MM.1S (cell line): ENCODE measurements at regions not wholly inside any gene's neighbourhood (a gene's known extent, or its start where the extent isn't known, plus 50 kb on each side); places are given as distances from the start of the nearest gene placed in this dataset.

ENCODE experiments used
- DNase-seq: peaks from one replicate; pipeline ENCODE4 v3.0.0-alpha.2; 2015
- H2AFZ ChIP-seq: fragments of 300-600 bp; sonication (generic); 2 replicates; pipeline ENCODE4 v1.6.0; 2016; ENCODE audit warnings: antibody characterized with exemption, low read length
- H3F3A ChIP-seq: fragments of 300-600 bp; sonication (generic); 2 replicates; pipeline ENCODE4 v1.6.1; 2016; ENCODE audit warnings: mild to moderate bottlenecking, antibody characterized with exemption, low read length, moderate library complexity, mixed read lengths; ENCODE audit not compliant: insufficient read depth
- H3K27ac ChIP-seq: fragments of 300-600 bp; sonication (generic); 2 replicates; pipeline ENCODE4 v1.5.1; 2016; ENCODE audit warnings: mild to moderate bottlenecking, low read length
- H3K27me3 ChIP-seq: fragments of 300-600 bp; sonication (generic); replicated peaks from 2 replicates; pipeline ENCODE4 v1.6.0; 2016; ENCODE audit warnings: low read length; ENCODE audit not compliant: insufficient read depth
- H3K36me3 ChIP-seq: fragments of 300-600 bp; sonication (generic); replicated peaks from 2 replicates; pipeline ENCODE4 v1.6.1; 2016; ENCODE audit warnings: mild to moderate bottlenecking, low read length, mixed read lengths; ENCODE audit not compliant: insufficient read depth
- H3K4me1 ChIP-seq: fragments of 300-600 bp; sonication (generic); 2 replicates; pipeline ENCODE4 v1.6.1; 2016; ENCODE audit warnings: low read length, mixed read lengths
- H3K4me2 ChIP-seq: fragments of 300-600 bp; sonication (generic); 2 replicates; pipeline ENCODE4 v1.6.0; 2016; ENCODE audit warnings: low read depth, low read length
- H3K4me3 ChIP-seq: fragments of 300-600 bp; sonication (generic); 2 replicates; pipeline ENCODE4 v1.5.1; 2016; ENCODE audit warnings: low read length, mixed read lengths
- H3K79me2 ChIP-seq: fragments of 300-600 bp; sonication (generic); 2 replicates; pipeline ENCODE4 v1.6.1; 2016; ENCODE audit warnings: mixed run types, low read length, mixed read lengths
- H3K9ac ChIP-seq: fragments of 300-600 bp; sonication (generic); 2 replicates; pipeline ENCODE4 v1.6.1; 2016; ENCODE audit warnings: low read length, mixed read lengths
- H3K9me2 ChIP-seq: fragments of 300-600 bp; sonication (generic); replicated peaks from 2 replicates; pipeline ENCODE4 v1.6.1; 2016; ENCODE audit warnings: mild to moderate bottlenecking, low read length, mixed read lengths; ENCODE audit not compliant: insufficient read depth
- H3K9me3 ChIP-seq: fragments of 300-600 bp; sonication (generic); replicated peaks from 2 replicates; pipeline ENCODE4 v1.6.1; 2016; ENCODE audit warnings: mild to moderate bottlenecking, low read length, mixed read lengths; ENCODE audit not compliant: insufficient read depth
- H4K20me1 ChIP-seq: fragments of 300-600 bp; sonication (generic); 2 replicates; pipeline ENCODE4 v1.6.1; 2016; ENCODE audit warnings: mild to moderate bottlenecking, low read length, moderate library complexity, mixed read lengths; ENCODE audit not compliant: insufficient read depth
- EZH2 ChIP-seq: fragments of 300-600 bp; sonication (generic); optimal IDR thresholded peaks from 2 replicates; pipeline ENCODE3; 2017; ENCODE audit warnings: low read depth, mild to moderate bottlenecking, antibody characterized with exemption, low read length, mixed read lengths
- EZH2phosphoT487 ChIP-seq: fragments of 300-600 bp; sonication (generic); IDR thresholded peaks from 2 replicates; pipeline ENCODE4 v1.6.1; 2018; ENCODE audit warnings: antibody characterized with exemption, low read length
- TF ChIP-seq, protein P1 (sequence below): fragments of 300-600 bp; sonication (generic); IDR thresholded peaks from 2 replicates; pipeline ENCODE4 v1.5.1; 2016; ENCODE audit warnings: antibody characterized with exemption, low read length, mixed read lengths

GRCh38 chr12:115176741-115177400 lies 492.9 kb upstream of the TBX3 start:
- no peaks in the 10 kb centered on the region for H3K4me1 ChIP-seq
- DNase-seq = no peak
- H3K9me2 ChIP-seq = no peaks in the 10 kb centered on the region
- no peaks in the 10 kb centered on the region for H4K20me1 ChIP-seq
- no peak overlapping the region for H3K4me2 ChIP-seq
- H3K27ac ChIP-seq = no peak overlapping the region
- H3K27me3 ChIP-seq = no peaks in the 10 kb centered on the region
- no peaks in the 10 kb centered on the region for H3F3A ChIP-seq
- no peak for TF ChIP-seq EZH2phosphoT487
- no peaks in the 10 kb centered on the region for H3K9me3 ChIP-seq
- no peaks in the 10 kb centered on the region for H3K79me2 ChIP-seq
- no peak overlapping the region for H3K4me3 ChIP-seq
- no peak overlapping the region for H3K9ac ChIP-seq
- no peaks in the 10 kb centered on the region for H3K36me3 ChIP-seq
- H2AFZ ChIP-seq = no peak overlapping the region

- Histone ChIP-seq H3K9me2 (no peaks in the 10 kb centered on the region), H3K9me3 (no peaks in the 10 kb centered on the region), H3K36me3 (no peaks in the 10 kb centered on the region), H3K79me2 (no peaks in the 10 kb centered on the region), H3K27ac (no peak overlapping the region), H4K20me1 (no peaks in the 10 kb centered on the region), H3K9ac (no peak overlapping the region), H3K4me1 (no peaks in the 10 kb centered on the region), H3K27me3 (no peaks in the 10 kb centered on the region), H3K4me3 (no peak overlapping the region), H3K4me2 (no peak overlapping the region), H3F3A (no peaks in the 10 kb centered on the region), H2AFZ (no peak overlapping the region)
- TF ChIP-seq, protein P1, sequence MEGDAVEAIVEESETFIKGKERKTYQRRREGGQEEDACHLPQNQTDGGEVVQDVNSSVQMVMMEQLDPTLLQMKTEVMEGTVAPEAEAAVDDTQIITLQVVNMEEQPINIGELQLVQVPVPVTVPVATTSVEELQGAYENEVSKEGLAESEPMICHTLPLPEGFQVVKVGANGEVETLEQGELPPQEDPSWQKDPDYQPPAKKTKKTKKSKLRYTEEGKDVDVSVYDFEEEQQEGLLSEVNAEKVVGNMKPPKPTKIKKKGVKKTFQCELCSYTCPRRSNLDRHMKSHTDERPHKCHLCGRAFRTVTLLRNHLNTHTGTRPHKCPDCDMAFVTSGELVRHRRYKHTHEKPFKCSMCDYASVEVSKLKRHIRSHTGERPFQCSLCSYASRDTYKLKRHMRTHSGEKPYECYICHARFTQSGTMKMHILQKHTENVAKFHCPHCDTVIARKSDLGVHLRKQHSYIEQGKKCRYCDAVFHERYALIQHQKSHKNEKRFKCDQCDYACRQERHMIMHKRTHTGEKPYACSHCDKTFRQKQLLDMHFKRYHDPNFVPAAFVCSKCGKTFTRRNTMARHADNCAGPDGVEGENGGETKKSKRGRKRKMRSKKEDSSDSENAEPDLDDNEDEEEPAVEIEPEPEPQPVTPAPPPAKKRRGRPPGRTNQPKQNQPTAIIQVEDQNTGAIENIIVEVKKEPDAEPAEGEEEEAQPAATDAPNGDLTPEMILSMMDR = no peak
- TF ChIP-seq EZH2phosphoT487 = no peak
- TF ChIP-seq EZH2 = no peak
- no peak for DNase-seq
Observed at GRCh38 chr12:115174920-115175319, 490.9 kb upstream of the TBX3 start.

GRCh38 chr12:115172521-115172920 lies 488.5 kb upstream of the TBX3 start:
- Histone ChIP-seq H3K9me2 (no peaks in the 10 kb centered on the region), H3K27me3 (no peaks in the 10 kb centered on the region), H3K4me3 (no peak overlapping the region), H3F3A (no peaks in the 10 kb centered on the region), H3K4me1 (no peaks in the 10 kb centered on the region), H3K79me2 (no peaks in the 10 kb centered on the region), H2AFZ (no peak overlapping the region), H3K4me2 (no peak overlapping the region), H3K9ac (no peak overlapping the region), H3K9me3 (no peaks in the 10 kb centered on the region), H4K20me1 (no peaks in the 10 kb centered on the region), H3K36me3 (no peaks in the 10 kb centered on the region), H3K27ac (no peak overlapping the region)
- TF ChIP-seq, protein P1 = no peak
- no peak for TF ChIP-seq EZH2phosphoT487
- DNase-seq = no peak

DNA sequence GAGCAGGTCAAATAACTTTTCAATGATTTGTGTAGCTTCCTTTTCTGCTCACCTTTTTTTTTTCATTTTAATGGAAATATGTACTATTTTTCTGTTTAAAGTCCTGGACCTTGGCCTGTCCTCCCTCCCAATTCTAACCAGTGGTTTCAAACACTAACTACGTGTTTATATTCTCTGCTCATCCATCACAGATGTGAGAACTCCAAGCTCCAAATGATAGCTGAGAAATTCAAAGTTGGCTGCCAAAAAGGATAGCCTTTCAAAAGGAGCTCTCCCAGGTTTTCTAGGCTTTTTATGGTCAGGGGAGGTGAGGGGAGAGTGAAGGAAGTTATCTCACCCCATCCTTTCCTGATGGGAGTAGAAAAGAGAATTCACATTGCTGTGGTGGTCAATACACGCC lies 486.0 kb upstream of the TBX3 start:
- Histone ChIP-seq H3K9me2 (no peaks in the 10 kb centered on the region), H4K20me1 (no peaks in the 10 kb centered on the region), H3K4me1 (no peaks in the 10 kb centered on the region), H3K79me2 (no peaks in the 10 kb centered on the region), H3K9ac (no peak overlapping the region), H3K4me2 (no peak overlapping the region), H3K27me3 (no peaks in the 10 kb centered on the region), H2AFZ (no peak overlapping the region), H3K4me3 (no peak overlapping the region), H3K27ac (no peak overlapping the region), H3K9me3 (no peaks in the 10 kb centered on the region), H3F3A (no peaks in the 10 kb centered on the region), H3K36me3 (no peaks in the 10 kb centered on the region)
- DNase-seq = no peak
- TF ChIP-seq, protein P1 = no peak
- TF ChIP-seq EZH2phosphoT487 (no peak), EZH2 (no peak)
